Effector CD8-positive, alpha-beta T cell (primary cell): ENCODE measurements at regions not wholly inside any gene's neighbourhood (a gene's known extent, or its start where the extent isn't known, plus 50 kb on each side); places are given as distances from the start of the nearest gene placed in this dataset.
"Not testable (repeated sequence)": the region's sequence is repeated elsewhere in the genome, so short reads cannot be mapped to it uniquely, and the experiment has no call there.

Source experiments
- DNase-seq: peaks from one replicate; lab custom pipeline; 2025; lab: John Stamatoyannopoulos, UW

GRCh38 chr3:106078635-106079034, 209.8 kb upstream of the CBLB start:
- no peak for DNase-seq

- no peak for DNase-seq
Measured at GRCh38 chr3:106082616-106083015, 213.8 kb upstream of the CBLB start.

GRCh38 chr3:106083207-106083606, 214.4 kb upstream of the CBLB start:
- DNase-seq: no peak

- no peak for DNase-seq
Measured at GRCh38 chr3:106083854-106084253, 215.0 kb upstream of the CBLB start.

GRCh38 chr3:106086038-106086437, 217.2 kb upstream of the CBLB start:
- DNase-seq: no peak

- DNase-seq: no peak
Measured at GRCh38 chr3:106086636-106087035, 217.8 kb upstream of the CBLB start.

- DNase-seq: no peak
Measured at GRCh38 chr3:106088304-106088703, 219.5 kb upstream of the CBLB start.

- DNase-seq: no peak
Measured at GRCh38 chr3:106088899-106089298, 220.1 kb upstream of the CBLB start.

GRCh38 chr3:106089806-106090205, 221.0 kb upstream of the CBLB start:
- DNase-seq: no peak

GRCh38 chr3:106092792-106093191, 224.0 kb upstream of the CBLB start:
- no peak for DNase-seq

GRCh38 chr3:106093616-106094015, 224.8 kb upstream of the CBLB start:
- no peak for DNase-seq

GRCh38 chr3:106097817-106098435, 229.1 kb upstream of the CBLB start:
- no peak for DNase-seq

- DNase-seq: no peak
Measured at GRCh38 chr3:106103383-106103782, 234.6 kb upstream of the CBLB start.

- DNase-seq: no peak
Measured at GRCh38 chr3:106104078-106104477, 235.3 kb upstream of the CBLB start.

- DNase-seq: no peak
Measured at GRCh38 chr3:106108925-106109324, 240.1 kb upstream of the CBLB start.

- DNase-seq: not testable (repeated sequence)
Measured at GRCh38 chr3:106112561-106112960, 243.7 kb upstream of the CBLB start.

GRCh38 chr3:106113747-106114146, 244.9 kb upstream of the CBLB start:
- DNase-seq: no peak

- DNase-seq: no peak
Measured at GRCh38 chr3:106114220-106114619, 245.4 kb upstream of the CBLB start.

- DNase-seq: no peak
Measured at GRCh38 chr3:106114848-106115247, 246.0 kb upstream of the CBLB start.

- DNase-seq: no peak
Measured at GRCh38 chr3:106115557-106115956, 246.7 kb upstream of the CBLB start.

- DNase-seq: no peak
Measured at GRCh38 chr3:106116733-106117489, 248.1 kb upstream of the CBLB start.

- no peak for DNase-seq
Measured at GRCh38 chr3:106117490-106117858, 248.7 kb upstream of the CBLB start.

GRCh38 chr3:106119614-106120082, 250.8 kb upstream of the CBLB start:
- DNase-seq: no peak

GRCh38 chr3:106120356-106120755, 251.5 kb upstream of the CBLB start:
- DNase-seq: no peak
